ELR (cell line): ENCODE measurements at regions not wholly inside any gene's neighbourhood (a gene's known extent, or its start where the extent isn't known, plus 50 kb on each side); places are given as distances from the start of the nearest gene placed in this dataset.

ENCODE experiments used
- DNase-seq: peaks from one replicate; pipeline ENCODE4 v3.0.0-alpha.2; 2015; ENCODE audit warnings: low read depth

GRCh38 chr7:25923741-25924460, 228.1 kb upstream of the NFE2L3 start:
- DNase-seq: no peak

- peak; percentile 16 for DNase-seq
These were observed 226.0 kb upstream of the NFE2L3 start for GRCh38 chr7:25926009-25926408.

GRCh38 chr7:25926451-25926850, 225.5 kb upstream of the NFE2L3 start:
- no peak for DNase-seq

GRCh38 chr7:25926891-25927625, 224.9 kb upstream of the NFE2L3 start:
- no peak for DNase-seq

DNA sequence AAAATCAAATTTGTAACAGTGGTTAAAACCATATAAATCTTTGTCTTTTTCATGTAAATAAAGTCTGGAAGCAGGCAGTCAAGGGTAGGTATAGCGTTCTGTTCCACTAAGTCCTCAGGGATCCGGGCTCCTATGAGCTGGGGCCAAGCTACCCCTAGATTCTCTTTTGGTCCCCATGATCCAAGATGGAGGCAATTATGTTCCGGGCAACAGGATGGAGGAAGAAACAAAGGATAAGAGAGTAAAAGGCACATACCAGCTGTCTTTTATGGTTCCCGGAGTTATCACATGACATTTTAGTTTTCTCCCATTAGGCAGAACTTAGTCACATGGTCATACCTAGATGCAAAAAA, 224.4 kb upstream of the NFE2L3 start:
- DNase-seq: no peak

- DNase-seq: no peak
These were observed 223.3 kb upstream of the NFE2L3 start for GRCh38 chr7:25928549-25929330.

DNA sequence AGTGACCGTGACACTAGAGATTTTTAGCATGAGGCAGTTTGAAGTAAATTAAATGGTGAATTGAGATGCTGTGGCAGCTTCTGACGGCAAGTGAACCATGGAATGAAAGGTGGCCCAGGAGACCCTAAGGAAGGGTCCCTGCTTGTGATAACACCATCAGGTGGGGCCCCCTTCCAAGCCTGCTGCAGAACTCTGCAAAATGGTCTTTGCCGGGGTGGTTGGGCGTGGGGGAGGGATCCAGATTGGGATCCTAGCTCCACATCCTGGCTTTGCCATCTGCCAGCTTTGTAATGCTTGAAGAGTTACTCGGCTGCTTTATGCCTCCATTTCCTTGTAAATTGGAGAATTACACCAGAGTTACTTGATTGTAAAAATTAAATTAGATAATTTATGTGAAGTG, 222.6 kb upstream of the NFE2L3 start:
- no peak for DNase-seq

DNA sequence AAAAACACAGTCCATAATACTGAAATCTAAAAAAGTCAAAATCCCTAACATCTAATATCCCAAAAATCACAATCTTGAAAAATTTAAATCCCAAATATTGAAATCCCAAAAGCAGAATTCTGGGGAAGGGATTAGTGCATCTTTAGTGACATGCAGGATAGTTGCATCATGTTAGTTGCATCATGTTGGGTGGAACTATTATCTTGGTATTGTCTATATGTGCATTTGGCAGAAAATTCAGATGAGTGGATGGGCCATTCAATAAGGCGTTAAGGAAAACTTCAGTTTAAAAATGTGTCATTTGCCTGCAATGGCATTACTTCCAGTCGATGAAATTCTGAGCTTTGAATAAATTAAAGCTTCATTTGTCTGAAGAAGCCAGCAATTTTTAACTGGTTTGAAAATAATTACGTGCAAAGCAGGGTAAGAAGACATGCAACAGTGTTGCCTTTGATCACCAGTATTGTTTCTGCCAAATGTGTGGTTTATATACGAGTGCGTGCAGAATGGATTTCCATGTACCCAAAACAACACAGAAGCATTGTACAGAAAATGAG, 221.4 kb upstream of the NFE2L3 start:
- no peak for DNase-seq

GRCh38 chr7:25931156-25931555, 220.8 kb upstream of the NFE2L3 start:
- no peak for DNase-seq

DNA sequence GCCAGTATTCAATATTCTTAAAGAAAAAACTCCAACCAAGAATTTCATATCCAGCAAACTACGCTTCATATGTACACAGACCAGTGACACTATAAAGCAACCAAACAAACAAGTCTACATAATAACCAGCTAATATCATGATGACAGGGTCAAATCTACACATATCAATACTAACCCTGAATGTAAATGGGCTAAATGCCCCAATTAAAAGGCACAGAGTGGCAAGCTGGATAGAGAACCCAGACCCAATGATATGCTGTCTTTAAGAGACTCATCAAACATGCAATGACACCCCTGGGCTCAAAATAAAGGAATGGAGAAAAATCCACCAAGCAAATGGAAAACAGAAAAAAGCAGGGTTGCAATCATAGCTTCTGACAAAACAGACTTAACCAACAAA, 218.1 kb upstream of the NFE2L3 start:
- DNase-seq: no peak

DNA sequence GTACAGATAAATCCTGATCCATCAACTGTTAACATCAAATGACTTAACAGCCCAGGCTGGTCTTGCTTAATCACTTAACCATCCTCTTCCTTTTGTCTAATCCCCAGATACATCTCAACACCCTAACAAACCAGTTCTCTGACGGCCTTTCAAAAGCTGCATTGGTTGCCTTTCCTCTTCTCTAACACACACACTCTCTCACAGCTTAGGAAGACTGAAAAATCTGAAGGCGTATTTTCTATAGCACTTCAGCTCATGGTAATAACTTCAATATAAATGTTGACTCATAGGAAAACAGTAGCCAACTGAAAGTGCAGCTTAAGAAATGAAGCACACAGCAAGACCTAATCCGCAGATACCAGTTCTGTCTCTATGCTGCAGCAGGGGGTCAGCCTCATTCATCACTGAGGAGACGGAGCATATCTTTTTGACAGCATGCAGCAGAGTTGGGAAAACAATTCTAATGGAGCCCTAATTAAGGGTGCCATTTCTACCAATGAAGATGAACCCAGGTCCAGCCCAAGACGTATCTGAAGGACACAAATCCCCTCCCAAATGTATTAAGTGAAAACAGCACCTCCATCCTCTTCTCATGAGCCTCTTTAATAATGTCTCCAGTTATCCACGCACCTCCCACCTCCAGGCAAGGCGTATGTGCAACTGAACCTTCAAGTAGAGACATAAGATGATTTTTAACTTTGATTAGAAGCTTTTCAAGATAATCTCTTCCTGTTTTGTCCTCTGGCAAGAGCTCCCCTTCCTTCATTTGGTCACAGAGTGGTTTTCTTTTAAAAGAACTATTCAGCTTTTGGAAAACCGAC, 211.7 kb upstream of the NFE2L3 start:
- DNase-seq: no peak

DNA sequence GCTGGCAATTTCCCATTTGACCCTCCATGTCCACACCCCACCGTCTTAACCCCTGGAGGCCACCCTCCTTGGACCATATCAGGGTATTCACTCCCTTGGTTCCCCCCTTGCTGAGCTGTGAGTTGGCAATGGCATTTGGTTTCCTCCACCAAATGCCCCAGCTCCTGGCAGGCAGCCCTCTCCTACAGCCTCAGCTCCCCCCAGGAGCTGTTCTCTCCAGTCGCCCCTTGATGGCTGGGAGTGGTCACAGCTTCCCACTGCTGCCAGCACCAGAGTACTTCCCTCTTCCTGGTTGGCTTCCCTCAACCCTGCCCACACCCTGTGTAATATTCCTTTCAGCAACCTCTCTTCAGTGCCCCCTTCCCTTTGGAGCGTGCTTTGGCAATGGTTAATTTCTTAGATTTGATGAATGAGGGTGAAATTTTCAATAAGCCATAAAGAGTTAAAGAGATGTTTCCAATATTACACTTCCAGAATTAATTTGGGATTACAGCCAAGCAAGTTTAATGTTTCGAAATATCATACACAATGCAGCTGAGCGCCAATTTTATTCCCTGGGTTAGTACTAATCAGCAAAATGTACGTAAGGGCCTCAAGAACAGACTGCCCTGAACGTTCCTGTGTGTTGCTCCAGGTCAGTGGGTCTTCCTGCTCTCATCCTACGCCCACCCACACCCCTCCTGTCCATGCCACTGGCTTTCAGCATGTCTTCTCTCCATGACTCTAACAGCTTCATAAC, 207.1 kb upstream of the NFE2L3 start:
- DNase-seq: no peak

DNA sequence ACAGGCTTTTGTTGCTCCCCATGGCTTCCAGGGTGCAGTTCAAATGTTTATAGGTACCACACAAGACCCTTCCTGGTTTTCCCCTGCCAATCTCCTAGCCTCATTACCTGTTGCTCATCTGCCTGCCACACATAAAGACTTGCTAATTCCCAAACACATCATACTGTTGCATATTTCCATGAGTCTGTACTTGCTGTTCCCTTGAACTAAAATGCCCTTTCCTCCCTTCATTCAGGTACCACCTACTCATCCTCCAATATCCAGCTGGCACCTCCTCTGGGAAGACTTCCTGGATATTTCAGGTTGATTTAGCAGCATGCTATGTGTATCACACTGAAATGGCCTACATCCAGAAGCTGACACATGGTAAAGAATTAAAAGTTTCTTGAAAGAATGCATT, 206.4 kb upstream of the NFE2L3 start:
- no peak for DNase-seq

DNA sequence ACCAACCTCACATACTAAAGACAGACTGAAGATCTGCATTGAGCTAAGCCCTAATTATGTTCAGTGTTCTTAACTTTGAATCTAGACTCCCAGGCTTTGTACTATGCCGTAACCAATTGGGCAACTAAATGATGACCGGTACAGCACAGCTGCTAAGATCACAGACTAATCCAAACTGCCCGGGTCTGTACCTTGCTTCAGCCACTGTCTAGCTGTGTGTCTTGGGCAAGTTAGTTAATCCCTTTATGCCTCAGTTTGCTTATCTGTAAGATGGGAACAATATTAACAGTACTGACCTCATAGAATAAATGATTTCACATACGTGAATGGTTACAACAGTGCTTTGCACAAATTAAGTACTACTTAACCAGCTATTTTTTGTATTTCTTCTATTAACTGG, 205.8 kb upstream of the NFE2L3 start:
- no peak for DNase-seq

DNA sequence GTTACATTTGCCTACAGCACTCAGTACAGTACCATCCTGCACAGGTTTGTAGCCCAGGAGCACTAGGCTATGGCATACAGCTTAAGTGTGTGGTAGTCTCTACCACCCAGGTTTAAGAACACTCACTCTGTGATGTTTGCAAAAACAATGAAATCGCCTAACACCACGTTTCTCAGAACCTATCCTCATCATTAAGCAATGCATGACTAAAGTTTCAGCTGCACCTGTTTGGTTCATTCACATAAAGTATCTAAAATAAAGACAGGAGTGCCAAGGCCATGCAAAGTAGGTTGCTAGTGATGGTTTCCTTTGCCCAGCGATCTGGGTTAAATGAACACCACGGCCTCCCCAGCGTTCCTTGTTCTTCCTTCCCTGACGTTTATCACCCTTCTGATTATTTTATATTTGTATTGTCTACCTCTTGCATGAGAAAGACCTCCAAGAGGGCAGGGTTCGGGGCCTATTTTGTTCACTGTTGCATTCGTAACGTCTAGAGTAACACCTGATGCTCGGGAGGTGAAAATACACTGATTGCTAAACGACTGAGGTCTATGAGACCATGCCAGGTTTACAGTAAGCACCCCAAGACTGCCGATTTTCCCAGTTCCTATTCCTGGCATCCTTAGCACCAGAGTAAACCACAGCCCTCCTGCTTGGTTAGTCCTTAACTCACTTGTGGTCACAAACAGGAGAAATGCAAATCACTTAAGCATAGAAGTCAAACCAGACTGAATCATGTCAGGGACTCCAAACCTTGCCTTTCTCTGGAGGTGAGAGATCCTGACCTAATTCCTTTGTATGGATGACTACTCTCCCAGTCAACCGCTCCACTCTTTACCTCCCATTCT, 204.1 kb upstream of the NFE2L3 start:
- no peak for DNase-seq

DNA sequence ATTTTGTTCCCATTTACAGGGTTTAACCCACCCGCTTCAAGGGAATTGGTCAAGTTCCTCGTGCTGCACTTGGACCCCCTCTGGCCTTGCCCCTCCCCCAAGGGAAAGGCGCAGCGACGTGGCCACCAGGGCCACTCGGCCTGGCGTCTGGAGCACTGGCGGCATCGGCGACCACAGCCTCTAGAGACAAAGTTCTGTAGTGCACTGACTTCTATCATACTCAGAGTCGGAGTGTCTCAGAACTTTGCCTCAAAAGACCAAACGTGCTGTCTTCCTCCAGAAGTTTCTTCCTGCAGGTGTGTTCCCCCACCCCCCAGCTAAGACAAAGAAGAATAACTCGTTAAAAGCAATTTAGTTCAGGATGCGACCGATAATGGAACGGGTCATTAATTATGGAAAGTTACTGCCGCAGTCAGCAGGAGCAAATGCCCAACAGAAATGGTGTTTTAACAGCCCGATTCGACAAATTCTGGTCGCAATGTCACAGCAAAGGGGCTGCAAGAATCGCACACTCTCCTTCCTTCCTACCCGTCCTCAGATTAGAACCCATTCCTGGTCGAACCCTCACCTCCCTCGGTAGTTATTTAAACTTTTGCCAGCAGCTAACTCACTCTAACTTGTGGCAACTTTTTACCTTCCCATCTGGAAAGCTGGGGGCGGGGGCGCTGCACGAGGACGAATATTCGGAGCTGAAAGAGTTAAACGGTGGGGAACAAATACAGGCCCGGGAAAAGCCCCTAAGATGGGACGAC, 202.1 kb upstream of the NFE2L3 start:
- no peak for DNase-seq

GRCh38 chr7:25950488-25951413, 201.2 kb upstream of the NFE2L3 start:
- DNase-seq: peak; percentile 29
